ENCODE measurements at regions not wholly inside any gene's neighbourhood (a gene's known extent, or its start where the extent isn't known, plus 50 kb on each side); places are given as distances from the start of the nearest gene placed in this dataset.

DNA sequence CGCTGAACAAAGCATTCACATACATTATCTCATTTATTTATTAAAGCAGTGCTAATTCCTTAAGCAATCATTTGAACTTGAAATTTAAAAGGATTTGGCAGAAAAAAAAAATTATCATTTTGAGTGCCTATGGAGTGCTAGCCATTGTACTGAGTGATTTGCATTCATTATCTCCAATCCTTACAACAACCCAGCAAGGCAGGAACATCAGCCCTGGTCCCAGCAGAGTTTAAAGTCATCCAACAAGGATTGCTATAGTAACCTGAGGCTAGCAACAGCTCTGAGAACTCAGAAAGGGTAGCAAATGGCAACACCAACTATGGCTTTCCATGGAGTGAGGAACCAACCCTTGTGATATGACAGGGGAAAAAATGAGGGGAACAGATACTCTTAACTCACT lies 237.6 kb upstream of the SETMAR start:
- Mint-ChIP-seq H3K36me3 (no peaks in the 10 kb centered on the region; the same call in 1 of the 2 replicates), H3K4me3 (no peak overlapping the region), H3K9me3 (peaks cover 49% of the 10 kb centered on the region), H3K27ac (no peak overlapping the region), H3K27me3 (ENCODE audit: low read depth) (no peaks in the 10 kb centered on the region), H3K4me1 (peaks cover 40% of the 10 kb centered on the region)
- POLR2A ChIA-PET = no interaction called here
- ATAC-seq (peak; percentile 80), DNase-seq (ENCODE audit: low spot score) (no peak)
- TF ChIP-seq FOXJ3 (CRISPR knock-in tag; IDR thresholded peaks at IDR 0.05; ENCODE audit: borderline replicate concordance) = no peak
- no peak for TF ChIP-seq MYBL2 (CRISPR knock-in tag; IDR thresholded peaks at IDR 0.05)
- TF ChIP-seq AFF4 (CRISPR knock-in tag; IDR thresholded peaks at IDR 0.05; ENCODE audit: borderline replicate concordance) = no peak
- no peak for TF ChIP-seq STAT6 (CRISPR knock-in tag; conservative IDR thresholded peaks at IDR 0.05; ENCODE audit: low read depth)
- no peak for TF ChIP-seq ZNF512 (CRISPR knock-in tag; IDR thresholded peaks at IDR 0.05; ENCODE audit: borderline replicate concordance)
- TF ChIP-seq, protein P1, sequence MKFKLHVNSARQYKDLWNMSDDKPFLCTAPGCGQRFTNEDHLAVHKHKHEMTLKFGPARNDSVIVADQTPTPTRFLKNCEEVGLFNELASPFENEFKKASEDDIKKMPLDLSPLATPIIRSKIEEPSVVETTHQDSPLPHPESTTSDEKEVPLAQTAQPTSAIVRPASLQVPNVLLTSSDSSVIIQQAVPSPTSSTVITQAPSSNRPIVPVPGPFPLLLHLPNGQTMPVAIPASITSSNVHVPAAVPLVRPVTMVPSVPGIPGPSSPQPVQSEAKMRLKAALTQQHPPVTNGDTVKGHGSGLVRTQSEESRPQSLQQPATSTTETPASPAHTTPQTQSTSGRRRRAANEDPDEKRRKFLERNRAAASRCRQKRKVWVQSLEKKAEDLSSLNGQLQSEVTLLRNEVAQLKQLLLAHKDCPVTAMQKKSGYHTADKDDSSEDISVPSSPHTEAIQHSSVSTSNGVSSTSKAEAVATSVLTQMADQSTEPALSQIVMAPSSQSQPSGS (CRISPR knock-in tag; IDR thresholded peaks at IDR 0.05; ENCODE audit: borderline replicate concordance, low read depth) = no peak
- TF ChIP-seq ZNF317 (CRISPR knock-in tag; IDR thresholded peaks at IDR 0.05; ENCODE audit: borderline replicate concordance, low read depth) = no peak
- TF ChIP-seq TCF7 (CRISPR knock-in tag; IDR thresholded peaks at IDR 0.05; ENCODE audit: low read depth) = no peak
- TF ChIP-seq HMGA2 (CRISPR knock-in tag; IDR thresholded peaks at IDR 0.05) = no peak
- TF ChIP-seq, protein P2, sequence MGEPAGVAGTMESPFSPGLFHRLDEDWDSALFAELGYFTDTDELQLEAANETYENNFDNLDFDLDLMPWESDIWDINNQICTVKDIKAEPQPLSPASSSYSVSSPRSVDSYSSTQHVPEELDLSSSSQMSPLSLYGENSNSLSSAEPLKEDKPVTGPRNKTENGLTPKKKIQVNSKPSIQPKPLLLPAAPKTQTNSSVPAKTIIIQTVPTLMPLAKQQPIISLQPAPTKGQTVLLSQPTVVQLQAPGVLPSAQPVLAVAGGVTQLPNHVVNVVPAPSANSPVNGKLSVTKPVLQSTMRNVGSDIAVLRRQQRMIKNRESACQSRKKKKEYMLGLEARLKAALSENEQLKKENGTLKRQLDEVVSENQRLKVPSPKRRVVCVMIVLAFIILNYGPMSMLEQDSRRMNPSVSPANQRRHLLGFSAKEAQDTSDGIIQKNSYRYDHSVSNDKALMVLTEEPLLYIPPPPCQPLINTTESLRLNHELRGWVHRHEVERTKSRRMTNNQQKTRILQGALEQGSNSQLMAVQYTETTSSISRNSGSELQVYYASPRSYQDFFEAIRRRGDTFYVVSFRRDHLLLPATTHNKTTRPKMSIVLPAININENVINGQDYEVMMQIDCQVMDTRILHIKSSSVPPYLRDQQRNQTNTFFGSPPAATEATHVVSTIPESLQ (CRISPR knock-in tag; IDR thresholded peaks at IDR 0.05) = no peak
- no peak for TF ChIP-seq CREB1 (CRISPR knock-in tag; IDR thresholded peaks at IDR 0.05)
- TF ChIP-seq ZNF263 (CRISPR knock-in tag; IDR thresholded peaks at IDR 0.05; ENCODE audit: low read depth) = no peak
- TF ChIP-seq FOXK1 (CRISPR knock-in tag; IDR thresholded peaks at IDR 0.05) = no peak
- no peak for TF ChIP-seq ELF4 (CRISPR knock-in tag; IDR thresholded peaks at IDR 0.05; ENCODE audit: low read depth)
- TF ChIP-seq RORB (CRISPR knock-in tag; IDR thresholded peaks at IDR 0.05) = no peak
- CTCF ChIA-PET = no interaction called here
